B cell (primary cell): ENCODE measurements at regions not wholly inside any gene's neighbourhood (a gene's known extent, or its start where the extent isn't known, plus 50 kb on each side); places are given as distances from the start of the nearest gene placed in this dataset.

Source experiments
- ATAC-seq: fragments of 200-7000 bp; cut with Tn5 transposase; one replicate; pipeline ENCODE4 v1.10.0; 2021; ENCODE audit warnings: low read depth, mild to moderate bottlenecking, moderate number of reproducible peaks, moderate library complexity
- CTCF ChIA-PET: fragments of 350-600 bp; sonication (Branson Sonifier 250); formaldehyde crosslinking; loops from one replicate; lab custom pipeline; 2021; ENCODE audit warnings: antibody characterized with exemption, inconsistent platforms; lab: Charles Lee
- POLR2A ChIA-PET: fragments of 350-600 bp; sonication (Branson Sonifier 250); formaldehyde crosslinking; loops from one replicate; lab custom pipeline; 2021; ENCODE audit warnings: antibody characterized with exemption; lab: Charles Lee
- DNase-seq: peaks from one replicate; pipeline ENCODE4 v3.0.0; 2013
- H2AFZ ChIP-seq: 2 replicates; pipeline ENCODE4 v1.6.1; 2012; ENCODE audit warnings: mild to moderate bottlenecking, low read depth, low read length; ENCODE audit not compliant: insufficient read depth, poor library complexity, severe bottlenecking
- H3K27ac ChIP-seq, 2 donors: 1 replicate in 1 of 2; 2 replicates in 1 of 2; pipeline ENCODE4 v1.5.1; 2012 to 2013; ENCODE audit warnings: low read length in 2 of 2, mild to moderate bottlenecking in 2 of 2, moderate library complexity in 1 of 2
- H3K27me3 ChIP-seq, 4 experiments: fragments of 200-600 bp in 1 of 4; sonication (generic) in 1 of 4; replicated peaks in 1 of 4; 1 replicate in 2 of 4; 2 replicates in 2 of 4; pipeline versions ENCODE4 v1.6.1 to v1.7.0; 2013 to 2016; ENCODE audit warnings: low read length in 3 of 4, mild to moderate bottlenecking in 2 of 4, mixed read lengths in 1 of 4, moderate library complexity in 1 of 4; ENCODE audit not compliant: insufficient read depth in 4 of 4, control insufficient read depth in 3 of 4; ENCODE audit errors: control extremely low read depth in 1 of 4
- H3K36me3 ChIP-seq, 2 experiments: replicated peaks in 1 of 2; 1 replicate in 1 of 2; 2 replicates in 1 of 2; pipeline versions ENCODE4 v1.6.1 to v1.7.1; 2013; ENCODE audit warnings: low read length in 1 of 2; ENCODE audit not compliant: insufficient read depth in 2 of 2, control insufficient read depth in 1 of 2; ENCODE audit errors: control extremely low read depth in 1 of 2, extremely low read depth in 1 of 2
- H3K4me1 ChIP-seq, 2 donors: fragments of 200-600 bp in 1 of 2; sonication (generic) in 1 of 2; 1 replicate in 1 of 2; 2 replicates in 1 of 2; pipeline versions ENCODE4 v1.5.1 to v1.6.1; 2013 to 2017; ENCODE audit warnings: low read length in 2 of 2; ENCODE audit not compliant: control insufficient read depth in 2 of 2, insufficient read depth in 2 of 2
- H3K4me2 ChIP-seq: replicated peaks from 2 replicates; pipeline ENCODE3; 2012; ENCODE audit warnings: mild to moderate bottlenecking, low read depth, low read length; ENCODE audit not compliant: poor library complexity, severe bottlenecking
- H3K4me3 ChIP-seq, 5 experiments: fragments of 200-600 bp in 1 of 5; sonication (generic) in 1 of 5; 1 replicate in 3 of 5; 2 replicates in 2 of 5; pipeline versions ENCODE4 v1.5.1 to v1.7.0; 2011 to 2016; ENCODE audit warnings: low read length in 4 of 5, mild to moderate bottlenecking in 4 of 5, low read depth in 2 of 5, control low read depth in 1 of 5, moderate library complexity in 1 of 5; ENCODE audit not compliant: insufficient read depth in 1 of 5; ENCODE audit errors: control extremely low read depth in 1 of 5, extremely low read depth in 1 of 5
- H3K79me2 ChIP-seq: fragments of 200-600 bp; sonication (generic); one replicate; pipeline ENCODE4 v1.6.0; 2016; ENCODE audit warnings: low read length; ENCODE audit not compliant: control insufficient read depth, insufficient read depth
- H3K9ac ChIP-seq: fragments of 200-600 bp; sonication (generic); 2 replicates; pipeline ENCODE4 v1.6.1; 2017; ENCODE audit warnings: mild to moderate bottlenecking, low read length, moderate library complexity
- H3K9me3 ChIP-seq, 3 donors: one replicate each; pipeline versions ENCODE4 v1.6.1 to v1.7.1; 2013; ENCODE audit warnings: low read length in 2 of 3; ENCODE audit not compliant: control insufficient read depth in 2 of 3, insufficient read depth in 1 of 3; ENCODE audit errors: control extremely low read depth in 1 of 3
- H4K20me1 ChIP-seq: 2 replicates; pipeline ENCODE4 v1.6.0; 2012; ENCODE audit warnings: mild to moderate bottlenecking, low read length; ENCODE audit not compliant: insufficient read depth, control insufficient read depth, poor library complexity, severe bottlenecking
- H3K27ac Mint-ChIP-seq: one replicate; pipeline ENCODE4 v1.8.0; 2021; ENCODE audit warnings: mixed read lengths
- H3K27me3 Mint-ChIP-seq: one replicate; pipeline ENCODE4 v1.8.0; 2021; ENCODE audit warnings: mixed read lengths
- H3K4me1 Mint-ChIP-seq: one replicate; pipeline ENCODE4 v1.8.0; 2021; ENCODE audit warnings: mixed read lengths
- H3K4me3 Mint-ChIP-seq: one replicate; pipeline ENCODE4 v1.8.0; 2021; ENCODE audit warnings: mixed read lengths
- H3K9me3 Mint-ChIP-seq: one replicate; pipeline ENCODE4 v1.8.0; 2022; ENCODE audit warnings: mixed read lengths; ENCODE audit not compliant: insufficient read depth
- CTCF ChIP-seq: fragments of 200-600 bp; IDR thresholded peaks from one replicate; pipeline ENCODE4 v1.8.0; 2022; ENCODE audit warnings: antibody characterized with exemption, mild to moderate bottlenecking
- EZH2 ChIP-seq: IDR thresholded peaks from 2 replicates; pipeline ENCODE4 v1.6.1; 2012; ENCODE audit warnings: borderline replicate concordance, low read depth, mild to moderate bottlenecking, moderate library complexity, low read length; ENCODE audit not compliant: insufficient read depth, poor library complexity, severe bottlenecking
- whole genome bisulfite sequencing: methylation state at CpG from one replicate; pipeline ENCODE4 v1.1.5; 2013; ENCODE audit warnings: missing lambda C conversion rate; ENCODE audit not compliant: insufficient coverage; 5-methylcytosine and 5-hydroxymethylcytosine counted together
- intact Hi-C: fragments of 100-400 bp; cut with micrococcal nuclease; formaldehyde crosslinking; loops from one replicate; pipeline ENCODE4 v1.10.0; 2022

DNA sequence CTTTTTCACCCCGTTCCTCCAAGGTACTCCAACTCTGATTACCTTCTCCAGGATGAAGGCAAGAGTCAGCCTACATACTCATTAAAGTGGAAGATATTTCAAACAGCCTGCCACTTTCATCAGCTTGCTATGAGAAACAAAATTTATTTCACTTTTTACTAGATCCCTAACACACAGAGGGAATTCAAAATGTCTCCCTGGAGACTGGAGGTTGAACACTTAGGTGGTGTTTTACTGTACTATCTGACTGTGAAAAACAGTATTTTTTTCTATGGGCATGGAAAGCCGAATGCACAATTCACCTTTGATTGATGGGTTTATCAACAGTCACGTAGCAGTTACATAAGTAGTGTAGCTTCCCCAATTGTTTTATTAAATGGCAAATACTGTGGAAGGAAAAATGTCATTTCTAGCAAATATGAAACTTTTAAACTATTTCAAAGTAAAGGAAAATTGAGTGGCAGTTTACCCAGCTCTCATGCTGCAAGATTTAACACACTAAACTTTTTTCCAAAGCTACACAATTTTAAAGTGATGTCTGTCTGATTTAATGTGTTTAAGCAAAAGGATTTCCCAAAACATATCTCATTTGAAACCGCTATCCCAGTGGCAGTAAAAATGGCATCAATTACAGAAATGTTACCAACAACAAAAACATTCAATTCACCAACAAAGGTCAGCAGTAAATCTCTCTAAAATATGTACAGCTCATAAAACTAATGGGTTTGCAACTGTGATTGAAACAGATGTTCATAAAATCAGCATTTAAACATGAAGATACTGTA, 125.0 kb upstream of the TLE4 start:
- Histone ChIP-seq H3K9ac (no peak overlapping the region), H3K27me3 (no peaks in the 10 kb centered on the region), H3K4me3 (no peak overlapping the region), H3K27ac (no peak overlapping the region), H3K4me2 (no peak overlapping the region), H3K4me1 (no peaks in the 10 kb centered on the region), H4K20me1 (no peaks in the 10 kb centered on the region), H2AFZ (no peak overlapping the region), H3K36me3 (no peaks in the 10 kb centered on the region), H3K9me3 (no peaks in the 10 kb centered on the region), H3K79me2 (no peaks in the 10 kb centered on the region)
- intact Hi-C loops, result no loop called here
- Mint-ChIP-seq H3K27me3 (no peaks in the 10 kb centered on the region), H3K9me3 (peaks cover 3% of the 10 kb centered on the region), H3K27ac (no peak overlapping the region), H3K4me1 (no peaks in the 10 kb centered on the region), H3K4me3 (no peak overlapping the region)
- CTCF ChIA-PET, result no interaction called here
- POLR2A ChIA-PET, result no interaction called here
- WGBS, result 67% methylated on average over 2 of the region's 4 CpGs
- no peak for DNase-seq
- TF ChIP-seq CTCF (no peak), EZH2 (no peak)
- ATAC-seq, result no peak

- TF ChIP-seq CTCF, result no peak
- TF ChIP-seq EZH2, result no peak
- no peaks in the 10 kb centered on the region for H3K79me2 ChIP-seq
- no peaks in the 10 kb centered on the region for H3K36me3 ChIP-seq
- Mint-ChIP-seq H3K4me3 (no peak overlapping the region), H3K27me3 (no peaks in the 10 kb centered on the region), H3K4me1 (no peaks in the 10 kb centered on the region), H3K9me3 (peaks cover 4% of the 10 kb centered on the region), H3K27ac (no peak overlapping the region)
- H3K4me3 ChIP-seq, result no peak overlapping the region
- H3K4me1 ChIP-seq, result no peaks in the 10 kb centered on the region
- H3K9me3 ChIP-seq, result peaks cover 0 to 2% (median 0%) of the 10 kb centered on the region in 3 donors
- H3K4me2 ChIP-seq, result no peak overlapping the region
- no peaks in the 10 kb centered on the region for H4K20me1 ChIP-seq
- CTCF ChIA-PET, result no interaction called here
- intact Hi-C loops, result no loop called here
- WGBS, result 100% methylated on average over 3 of the region's 3 CpGs
- no peaks in the 10 kb centered on the region for H3K27me3 ChIP-seq
- no peak for ATAC-seq
- no peak overlapping the region for H2AFZ ChIP-seq
- no peak overlapping the region for H3K27ac ChIP-seq
- no peak overlapping the region for H3K9ac ChIP-seq
- POLR2A ChIA-PET, result no interaction called here
- no peak for DNase-seq
Observed at GRCh38 chr9:79447308-79447605, 124.5 kb upstream of the TLE4 start.
